ENCODE measurements at regions not wholly inside any gene's neighbourhood (a gene's known extent, or its start where the extent isn't known, plus 50 kb on each side); places are given as distances from the start of the nearest gene placed in this dataset.
A peak's percentile ranks its signal among the peaks of the same experiment; 100 is the strongest.
"Not testable (repeated sequence)": the region's sequence is repeated elsewhere in the genome, so short reads cannot be mapped to it uniquely, and the experiment has no call there.

DNA sequence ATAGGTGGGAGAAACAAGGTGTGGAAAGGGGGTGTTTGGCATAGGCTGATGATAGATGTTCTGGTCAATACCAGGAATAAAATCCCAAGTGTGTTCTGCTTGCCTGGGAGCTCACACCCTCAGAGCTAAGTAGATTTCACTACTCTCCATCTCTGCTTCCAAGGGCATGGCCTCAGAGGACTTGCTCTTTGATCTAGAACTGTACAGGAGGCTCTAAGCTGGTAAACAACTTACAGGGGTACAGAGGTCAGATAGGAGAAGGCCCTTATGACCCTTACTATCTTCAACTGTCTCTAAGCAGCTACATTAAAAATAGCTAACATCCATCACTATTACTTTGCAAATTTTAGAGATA, 221.5 kb upstream of the KLF14 start:
- H3K4me1 ChIP-seq (ENCODE audit: control insufficient read depth in 1 of 2, insufficient read depth in 2 of 2, low read length in 2 of 2), result peaks cover 0 to 26% of the 10 kb centered on the region in 2 donors
- no peaks in the 10 kb centered on the region for H3K9me3 ChIP-seq (ENCODE audit: control insufficient read depth in 1 of 2, low read length in 2 of 2)
- H3K27ac ChIP-seq (ENCODE audit: low read length), result no peak overlapping the region
- peaks cover 0 to 15% of the 10 kb centered on the region in 2 donors for H3K36me3 ChIP-seq (ENCODE audit: control insufficient read depth in 1 of 2, insufficient read depth in 2 of 2, low read length in 2 of 2)
- no peak overlapping the region for H3K4me3 ChIP-seq (ENCODE audit: low read depth in 1 of 2, low read length in 2 of 2)
- no peaks in the 10 kb centered on the region for H3K27me3 ChIP-seq (ENCODE audit: low read depth, low read length)

GRCh38 chr7:130956417-130957136, 222.6 kb upstream of the KLF14 start:
- Histone ChIP-seq H3K27me3 (ENCODE audit: low read depth, low read length) (no peaks in the 10 kb centered on the region), H3K4me1 (ENCODE audit: control insufficient read depth in 1 of 2, insufficient read depth in 2 of 2, low read length in 2 of 2) (peaks cover 7 to 28% of the 10 kb centered on the region in 2 donors), H3K27ac (ENCODE audit: low read length) (peak overlapping the region; percentile 70), H3K36me3 (ENCODE audit: control insufficient read depth in 1 of 2, insufficient read depth in 2 of 2, low read length in 2 of 2) (peaks cover 0 to 21% of the 10 kb centered on the region in 2 donors), H3K4me3 (ENCODE audit: low read depth in 1 of 2, low read length in 2 of 2) (no peak overlapping the region), H3K9me3 (ENCODE audit: control insufficient read depth in 1 of 2, low read length in 2 of 2) (no peaks in the 10 kb centered on the region)

GRCh38 chr7:130957137-130957513, 223.1 kb upstream of the KLF14 start:
- Histone ChIP-seq H3K4me3 (ENCODE audit: low read depth in 1 of 2, low read length in 2 of 2) (no peak overlapping the region), H3K9me3 (ENCODE audit: control insufficient read depth in 1 of 2, low read length in 2 of 2) (no peaks in the 10 kb centered on the region), H3K36me3 (ENCODE audit: control insufficient read depth in 1 of 2, insufficient read depth in 2 of 2, low read length in 2 of 2) (peaks cover 0 to 25% of the 10 kb centered on the region in 2 donors), H3K4me1 (ENCODE audit: control insufficient read depth in 1 of 2, insufficient read depth in 2 of 2, low read length in 2 of 2) (peaks cover 7 to 33% of the 10 kb centered on the region in 2 donors), H3K27me3 (ENCODE audit: low read depth, low read length) (no peaks in the 10 kb centered on the region), H3K27ac (ENCODE audit: low read length) (peak overlapping the region; percentile 70)

DNA sequence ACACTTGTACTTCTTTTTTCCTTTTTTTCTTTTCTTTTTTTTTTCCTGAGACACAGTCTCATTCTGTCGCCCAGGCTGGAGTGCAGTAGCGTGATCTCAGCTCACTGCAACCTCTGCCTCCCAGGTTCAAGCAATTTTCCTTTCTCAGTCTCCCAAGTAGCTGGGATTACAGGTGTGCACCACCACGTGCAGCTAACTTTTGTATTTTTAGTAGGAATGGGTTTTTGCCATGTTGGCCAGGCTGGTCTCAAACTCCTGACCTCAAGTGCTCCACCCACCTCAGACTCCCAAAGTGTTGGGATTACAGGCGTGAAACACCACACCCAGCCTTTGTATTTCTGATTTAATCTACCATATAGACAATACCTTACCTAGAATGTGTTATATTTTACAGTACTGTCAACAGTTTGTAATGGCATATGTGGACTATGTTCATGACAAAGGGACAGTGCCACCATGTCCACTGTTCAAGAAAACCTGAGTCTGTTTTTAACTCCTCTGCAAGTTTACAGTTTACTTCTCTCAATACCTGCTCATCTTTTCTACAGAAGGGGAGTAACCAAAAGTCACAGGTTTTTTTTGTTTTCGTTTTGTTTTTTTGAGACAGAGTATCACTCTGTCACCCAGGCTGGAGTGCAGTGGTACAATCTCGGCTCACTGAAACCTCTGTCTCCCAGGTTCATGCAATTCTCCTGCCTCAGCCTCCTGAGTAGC, 223.9 kb upstream of the KLF14 start:
- H3K27me3 ChIP-seq (ENCODE audit: low read depth, low read length); H3K9me3 ChIP-seq (ENCODE audit: control insufficient read depth in 1 of 2, low read length in 2 of 2); H3K27ac ChIP-seq (ENCODE audit: low read length); H3K4me3 ChIP-seq (ENCODE audit: low read depth in 1 of 2, low read length in 2 of 2): not testable (repeated sequence)
- Histone ChIP-seq H3K36me3 (ENCODE audit: control insufficient read depth in 1 of 2, insufficient read depth in 2 of 2, low read length in 2 of 2) (peaks cover 0 to 28% of the 10 kb centered on the region in 2 donors), H3K4me1 (ENCODE audit: control insufficient read depth in 1 of 2, insufficient read depth in 2 of 2, low read length in 2 of 2) (peaks cover 7 to 31% of the 10 kb centered on the region in 2 donors)

DNA sequence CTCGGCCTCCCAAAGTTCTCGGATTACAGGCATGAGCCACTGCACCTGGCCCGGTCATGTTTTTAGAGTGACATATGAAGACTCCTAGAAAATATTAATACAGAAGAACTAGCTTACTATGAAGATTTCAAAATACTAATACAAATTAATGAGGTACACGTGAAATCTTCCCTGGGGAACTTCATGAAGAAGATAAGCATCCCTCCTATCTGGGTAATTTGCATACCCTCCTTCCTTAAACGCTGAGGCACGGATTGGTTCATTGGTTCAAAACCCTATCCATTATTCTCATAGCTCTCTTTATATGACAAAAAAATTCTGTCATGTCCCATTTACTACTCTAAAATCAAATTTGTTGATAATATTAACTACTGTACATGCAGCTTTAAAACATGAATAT, 224.8 kb upstream of the KLF14 start:
- Histone ChIP-seq H3K4me1 (ENCODE audit: control insufficient read depth in 1 of 2, insufficient read depth in 2 of 2, low read length in 2 of 2) (peaks cover 7 to 26% of the 10 kb centered on the region in 2 donors), H3K36me3 (ENCODE audit: control insufficient read depth in 1 of 2, insufficient read depth in 2 of 2, low read length in 2 of 2) (peaks cover 0 to 28% of the 10 kb centered on the region in 2 donors), H3K27me3 (ENCODE audit: low read depth, low read length) (no peaks in the 10 kb centered on the region), H3K4me3 (ENCODE audit: low read depth in 1 of 2, low read length in 2 of 2) (no peak overlapping the region), H3K9me3 (ENCODE audit: control insufficient read depth in 1 of 2, low read length in 2 of 2) (no peaks in the 10 kb centered on the region), H3K27ac (ENCODE audit: low read length) (no peak overlapping the region)

DNA sequence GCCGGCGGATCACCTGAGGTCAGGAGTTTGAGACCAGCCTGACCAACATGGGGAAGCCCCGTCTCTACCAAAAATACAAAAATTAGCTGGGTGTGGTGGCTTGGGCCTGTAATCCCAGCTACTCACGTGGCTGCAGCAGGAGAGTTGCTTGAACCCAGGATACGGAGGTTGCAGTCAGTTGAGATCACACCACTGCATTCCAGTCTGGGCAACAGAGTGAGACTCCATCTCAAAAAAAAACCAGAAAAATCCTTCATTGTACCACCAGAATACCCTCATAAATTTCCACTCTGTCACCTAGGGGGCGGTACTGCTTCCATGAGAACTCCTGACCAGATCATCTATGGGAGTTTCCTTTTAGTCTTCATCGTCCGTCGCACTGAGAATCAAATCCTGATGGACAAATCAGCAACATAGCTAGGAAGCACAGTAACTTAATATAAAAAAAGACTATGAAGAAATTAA, 225.8 kb upstream of the KLF14 start:
- Histone ChIP-seq H3K4me1 (ENCODE audit: control insufficient read depth in 1 of 2, insufficient read depth in 2 of 2, low read length in 2 of 2) (peaks cover 7 to 26% of the 10 kb centered on the region in 2 donors), H3K36me3 (ENCODE audit: control insufficient read depth in 1 of 2, insufficient read depth in 2 of 2, low read length in 2 of 2) (peaks cover 0 to 28% of the 10 kb centered on the region in 2 donors), H3K27me3 (ENCODE audit: low read depth, low read length) (no peaks in the 10 kb centered on the region), H3K27ac (ENCODE audit: low read length) (peak overlapping the region; percentile 87), H3K9me3 (ENCODE audit: control insufficient read depth in 1 of 2, low read length in 2 of 2) (no peaks in the 10 kb centered on the region), H3K4me3 (ENCODE audit: low read depth in 1 of 2, low read length in 2 of 2) (peak overlapping the region in 1 of 2 donors; percentile 56)

GRCh38 chr7:130960208-130960988, 226.4 kb upstream of the KLF14 start:
- Histone ChIP-seq H3K9me3 (ENCODE audit: control insufficient read depth in 1 of 2, low read length in 2 of 2) (no peaks in the 10 kb centered on the region), H3K27ac (ENCODE audit: low read length) (peak overlapping the region; percentile 87), H3K4me1 (ENCODE audit: control insufficient read depth in 1 of 2, insufficient read depth in 2 of 2, low read length in 2 of 2) (peaks cover 7 to 26% of the 10 kb centered on the region in 2 donors), H3K27me3 (ENCODE audit: low read depth, low read length) (no peaks in the 10 kb centered on the region), H3K4me3 (ENCODE audit: low read depth in 1 of 2, low read length in 2 of 2) (peak overlapping the region in 1 of 2 donors; percentile 56), H3K36me3 (ENCODE audit: control insufficient read depth in 1 of 2, insufficient read depth in 2 of 2, low read length in 2 of 2) (peaks cover 0 to 28% of the 10 kb centered on the region in 2 donors)

GRCh38 chr7:130961128-130961601, 227.2 kb upstream of the KLF14 start:
- Histone ChIP-seq H3K27me3 (ENCODE audit: low read depth, low read length) (no peaks in the 10 kb centered on the region), H3K4me1 (ENCODE audit: control insufficient read depth in 1 of 2, insufficient read depth in 2 of 2, low read length in 2 of 2) (peaks cover 7 to 21% of the 10 kb centered on the region in 2 donors), H3K9me3 (ENCODE audit: control insufficient read depth in 1 of 2, low read length in 2 of 2) (no peaks in the 10 kb centered on the region), H3K27ac (ENCODE audit: low read length) (peak overlapping the region; percentile 87), H3K36me3 (ENCODE audit: control insufficient read depth in 1 of 2, insufficient read depth in 2 of 2, low read length in 2 of 2) (peaks cover 0 to 28% of the 10 kb centered on the region in 2 donors), H3K4me3 (ENCODE audit: low read depth in 1 of 2, low read length in 2 of 2) (peak overlapping the region in 1 of 2 donors; percentile 56)

GRCh38 chr7:130962109-130962508, 228.1 kb upstream of the KLF14 start:
- no peaks in the 10 kb centered on the region for H3K27me3 ChIP-seq (ENCODE audit: low read depth, low read length)
- no peak overlapping the region for H3K4me3 ChIP-seq (ENCODE audit: low read depth in 1 of 2, low read length in 2 of 2)
- H3K4me1 ChIP-seq (ENCODE audit: control insufficient read depth in 1 of 2, insufficient read depth in 2 of 2, low read length in 2 of 2), result peaks cover 7 to 11% of the 10 kb centered on the region in 2 donors
- no peaks in the 10 kb centered on the region for H3K9me3 ChIP-seq (ENCODE audit: control insufficient read depth in 1 of 2, low read length in 2 of 2)
- peaks cover 8 to 33% of the 10 kb centered on the region in 2 donors for H3K36me3 ChIP-seq (ENCODE audit: control insufficient read depth in 1 of 2, insufficient read depth in 2 of 2, low read length in 2 of 2)
- H3K27ac ChIP-seq (ENCODE audit: low read length), result peak overlapping the region; percentile 87

GRCh38 chr7:130963339-130963738, 229.3 kb upstream of the KLF14 start:
- Histone ChIP-seq H3K27ac (ENCODE audit: low read length) (no peak overlapping the region), H3K4me1 (ENCODE audit: control insufficient read depth in 1 of 2, insufficient read depth in 2 of 2, low read length in 2 of 2) (peaks cover 7 to 10% of the 10 kb centered on the region in 2 donors), H3K27me3 (ENCODE audit: low read depth, low read length) (no peaks in the 10 kb centered on the region), H3K9me3 (ENCODE audit: control insufficient read depth in 1 of 2, low read length in 2 of 2) (no peaks in the 10 kb centered on the region), H3K36me3 (ENCODE audit: control insufficient read depth in 1 of 2, insufficient read depth in 2 of 2, low read length in 2 of 2) (peaks cover 9 to 33% of the 10 kb centered on the region in 2 donors), H3K4me3 (ENCODE audit: low read depth in 1 of 2, low read length in 2 of 2) (no peak overlapping the region)

- H3K27me3 ChIP-seq (ENCODE audit: low read depth, low read length), result no peaks in the 10 kb centered on the region
- no peak overlapping the region for H3K4me3 ChIP-seq (ENCODE audit: low read depth in 1 of 2, low read length in 2 of 2)
- H3K9me3 ChIP-seq (ENCODE audit: control insufficient read depth in 1 of 2, low read length in 2 of 2), result no peaks in the 10 kb centered on the region
- peaks cover 9 to 23% of the 10 kb centered on the region in 2 donors for H3K36me3 ChIP-seq (ENCODE audit: control insufficient read depth in 1 of 2, insufficient read depth in 2 of 2, low read length in 2 of 2)
- peaks cover 7 to 14% of the 10 kb centered on the region in 2 donors for H3K4me1 ChIP-seq (ENCODE audit: control insufficient read depth in 1 of 2, insufficient read depth in 2 of 2, low read length in 2 of 2)
- no peak overlapping the region for H3K27ac ChIP-seq (ENCODE audit: low read length)
Measured at GRCh38 chr7:130965515-130965914, 231.5 kb upstream of the KLF14 start.
